HL-60 (cell line): ENCODE measurements at regions not wholly inside any gene's neighbourhood (a gene's known extent, or its start where the extent isn't known, plus 50 kb on each side); places are given as distances from the start of the nearest gene placed in this dataset.

Experiments
- GABPA ChIP-seq: IDR thresholded peaks from 2 replicates; pipeline ENCODE4 v1.6.1; 2012; ENCODE audit warnings: low read depth
- POLR2AphosphoS5 ChIP-seq: IDR thresholded peaks from 2 replicates; pipeline ENCODE4 v1.6.1; 2012; ENCODE audit warnings: low read depth
- SPI1 ChIP-seq: IDR thresholded peaks from 2 replicates; pipeline ENCODE4 v1.6.1; 2012; ENCODE audit warnings: low read depth, mild to moderate bottlenecking, borderline replicate concordance
- TF ChIP-seq, protein P1 (sequence below): IDR thresholded peaks from one replicate; pipeline ENCODE4 v1.5.1; 2011; ENCODE audit warnings: low read length, control low read depth, inconsistent platforms; ENCODE audit not compliant: insufficient read depth
- TF ChIP-seq, protein P2 (sequence below): IDR thresholded peaks from 2 replicates; pipeline ENCODE4 v1.6.1; 2012; ENCODE audit warnings: low read depth; ENCODE audit not compliant: insufficient replicate concordance

DNA sequence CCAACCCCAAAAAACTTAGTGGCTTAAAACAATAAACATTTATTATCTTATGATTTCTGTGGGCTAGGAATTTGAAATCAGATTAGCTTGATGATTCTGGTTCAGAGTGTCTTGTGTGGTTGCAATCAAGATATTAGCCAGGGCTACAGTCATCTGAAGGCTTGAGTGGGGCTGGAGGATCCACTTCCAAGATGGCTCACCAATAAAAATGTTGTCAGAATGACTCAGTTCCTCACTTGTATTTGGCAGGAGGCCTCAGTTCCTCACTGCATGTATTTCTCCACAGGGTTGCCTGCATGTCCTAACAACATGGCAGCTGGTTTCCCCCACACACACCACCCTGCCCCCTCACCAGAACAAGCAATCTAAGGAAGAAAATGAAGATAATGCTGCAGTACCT, 98.2 kb upstream of the NIPBL start:
- TF ChIP-seq, protein P1, sequence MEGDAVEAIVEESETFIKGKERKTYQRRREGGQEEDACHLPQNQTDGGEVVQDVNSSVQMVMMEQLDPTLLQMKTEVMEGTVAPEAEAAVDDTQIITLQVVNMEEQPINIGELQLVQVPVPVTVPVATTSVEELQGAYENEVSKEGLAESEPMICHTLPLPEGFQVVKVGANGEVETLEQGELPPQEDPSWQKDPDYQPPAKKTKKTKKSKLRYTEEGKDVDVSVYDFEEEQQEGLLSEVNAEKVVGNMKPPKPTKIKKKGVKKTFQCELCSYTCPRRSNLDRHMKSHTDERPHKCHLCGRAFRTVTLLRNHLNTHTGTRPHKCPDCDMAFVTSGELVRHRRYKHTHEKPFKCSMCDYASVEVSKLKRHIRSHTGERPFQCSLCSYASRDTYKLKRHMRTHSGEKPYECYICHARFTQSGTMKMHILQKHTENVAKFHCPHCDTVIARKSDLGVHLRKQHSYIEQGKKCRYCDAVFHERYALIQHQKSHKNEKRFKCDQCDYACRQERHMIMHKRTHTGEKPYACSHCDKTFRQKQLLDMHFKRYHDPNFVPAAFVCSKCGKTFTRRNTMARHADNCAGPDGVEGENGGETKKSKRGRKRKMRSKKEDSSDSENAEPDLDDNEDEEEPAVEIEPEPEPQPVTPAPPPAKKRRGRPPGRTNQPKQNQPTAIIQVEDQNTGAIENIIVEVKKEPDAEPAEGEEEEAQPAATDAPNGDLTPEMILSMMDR = no peak
- TF ChIP-seq, protein P2, sequence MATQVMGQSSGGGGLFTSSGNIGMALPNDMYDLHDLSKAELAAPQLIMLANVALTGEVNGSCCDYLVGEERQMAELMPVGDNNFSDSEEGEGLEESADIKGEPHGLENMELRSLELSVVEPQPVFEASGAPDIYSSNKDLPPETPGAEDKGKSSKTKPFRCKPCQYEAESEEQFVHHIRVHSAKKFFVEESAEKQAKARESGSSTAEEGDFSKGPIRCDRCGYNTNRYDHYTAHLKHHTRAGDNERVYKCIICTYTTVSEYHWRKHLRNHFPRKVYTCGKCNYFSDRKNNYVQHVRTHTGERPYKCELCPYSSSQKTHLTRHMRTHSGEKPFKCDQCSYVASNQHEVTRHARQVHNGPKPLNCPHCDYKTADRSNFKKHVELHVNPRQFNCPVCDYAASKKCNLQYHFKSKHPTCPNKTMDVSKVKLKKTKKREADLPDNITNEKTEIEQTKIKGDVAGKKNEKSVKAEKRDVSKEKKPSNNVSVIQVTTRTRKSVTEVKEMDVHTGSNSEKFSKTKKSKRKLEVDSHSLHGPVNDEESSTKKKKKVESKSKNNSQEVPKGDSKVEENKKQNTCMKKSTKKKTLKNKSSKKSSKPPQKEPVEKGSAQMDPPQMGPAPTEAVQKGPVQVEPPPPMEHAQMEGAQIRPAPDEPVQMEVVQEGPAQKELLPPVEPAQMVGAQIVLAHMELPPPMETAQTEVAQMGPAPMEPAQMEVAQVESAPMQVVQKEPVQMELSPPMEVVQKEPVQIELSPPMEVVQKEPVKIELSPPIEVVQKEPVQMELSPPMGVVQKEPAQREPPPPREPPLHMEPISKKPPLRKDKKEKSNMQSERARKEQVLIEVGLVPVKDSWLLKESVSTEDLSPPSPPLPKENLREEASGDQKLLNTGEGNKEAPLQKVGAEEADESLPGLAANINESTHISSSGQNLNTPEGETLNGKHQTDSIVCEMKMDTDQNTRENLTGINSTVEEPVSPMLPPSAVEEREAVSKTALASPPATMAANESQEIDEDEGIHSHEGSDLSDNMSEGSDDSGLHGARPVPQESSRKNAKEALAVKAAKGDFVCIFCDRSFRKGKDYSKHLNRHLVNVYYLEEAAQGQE = no peak
- no peak for TF ChIP-seq POLR2AphosphoS5
- no peak for TF ChIP-seq GABPA
- no peak for TF ChIP-seq SPI1
